ENCODE measurements at regions not wholly inside any gene's neighbourhood (a gene's known extent, or its start where the extent isn't known, plus 50 kb on each side); places are given as distances from the start of the nearest gene placed in this dataset.

GRCh38 chr5:159660401-159660800 is 255.9 kb upstream of the ADRA1B start:
- H3K4me1 ChIP-seq (ENCODE audit: low read length), result no peaks in the 10 kb centered on the region
- H3K27me3 ChIP-seq (replicated peaks; ENCODE audit: insufficient read depth, low read length), result no peaks in the 10 kb centered on the region
- no peaks in the 10 kb centered on the region for H3K9me3 ChIP-seq (replicated peaks; ENCODE audit: insufficient read depth, low read length)
- no peak overlapping the region for H3K9ac ChIP-seq (ENCODE audit: low read length)
- no peaks in the 10 kb centered on the region for H3K79me2 ChIP-seq (ENCODE audit: low read length)
- no peaks in the 10 kb centered on the region for H3K9me2 ChIP-seq (replicated peaks; ENCODE audit: insufficient read depth, low read length)
- no peak overlapping the region for H3K27ac ChIP-seq (ENCODE audit: low read length)
- H4K20me1 ChIP-seq (ENCODE audit: insufficient read depth, low read length), result no peaks in the 10 kb centered on the region
- no peak for DNase-seq
- H3F3A ChIP-seq (ENCODE audit: insufficient read depth, low read length), result no peaks in the 10 kb centered on the region
- H3K4me3 ChIP-seq (ENCODE audit: low read length), result no peak overlapping the region
- no peak overlapping the region for H2AFZ ChIP-seq (ENCODE audit: low read length)
- H3K4me2 ChIP-seq (ENCODE audit: low read depth, low read length), result no peak overlapping the region
- H3K36me3 ChIP-seq (replicated peaks; ENCODE audit: insufficient read depth, low read length), result no peaks in the 10 kb centered on the region
- no peak for TF ChIP-seq CTCF (IDR thresholded peaks at IDR 0.05; ENCODE audit: low read length)

GRCh38 chr5:159663986-159664385 is 252.3 kb upstream of the ADRA1B start:
- no peak for DNase-seq
- Histone ChIP-seq H3K9me3 (replicated peaks; ENCODE audit: insufficient read depth, low read length) (no peaks in the 10 kb centered on the region), H3K4me3 (ENCODE audit: low read length) (no peak overlapping the region), H3K79me2 (ENCODE audit: low read length) (no peaks in the 10 kb centered on the region), H3K4me1 (ENCODE audit: low read length) (no peaks in the 10 kb centered on the region), H2AFZ (ENCODE audit: low read length) (no peak overlapping the region), H3K4me2 (ENCODE audit: low read depth, low read length) (no peak overlapping the region), H3K27me3 (replicated peaks; ENCODE audit: insufficient read depth, low read length) (no peaks in the 10 kb centered on the region), H3K9ac (ENCODE audit: low read length) (no peak overlapping the region), H3K27ac (ENCODE audit: low read length) (no peak overlapping the region), H4K20me1 (ENCODE audit: insufficient read depth, low read length) (no peaks in the 10 kb centered on the region), H3F3A (ENCODE audit: insufficient read depth, low read length) (no peaks in the 10 kb centered on the region), H3K36me3 (replicated peaks; ENCODE audit: insufficient read depth, low read length) (no peaks in the 10 kb centered on the region), H3K9me2 (replicated peaks; ENCODE audit: insufficient read depth, low read length) (no peaks in the 10 kb centered on the region)
- TF ChIP-seq EZH2 (optimal IDR thresholded peaks at IDR 0.05; ENCODE audit: low read depth, low read length) (no peak), EZH2phosphoT487 (IDR thresholded peaks at IDR 0.05; ENCODE audit: low read length) (no peak), CTCF (IDR thresholded peaks at IDR 0.05; ENCODE audit: low read length) (no peak)

- Histone ChIP-seq H3K9me2 (replicated peaks; ENCODE audit: insufficient read depth, low read length) (no peaks in the 10 kb centered on the region), H3K36me3 (replicated peaks; ENCODE audit: insufficient read depth, low read length) (no peaks in the 10 kb centered on the region), H3K9ac (ENCODE audit: low read length) (no peak overlapping the region), H2AFZ (ENCODE audit: low read length) (no peak overlapping the region), H3K4me3 (ENCODE audit: low read length) (no peak overlapping the region), H3K79me2 (ENCODE audit: low read length) (no peaks in the 10 kb centered on the region), H3F3A (ENCODE audit: insufficient read depth, low read length) (no peaks in the 10 kb centered on the region), H3K4me1 (ENCODE audit: low read length) (no peaks in the 10 kb centered on the region), H3K9me3 (replicated peaks; ENCODE audit: insufficient read depth, low read length) (no peaks in the 10 kb centered on the region), H4K20me1 (ENCODE audit: insufficient read depth, low read length) (no peaks in the 10 kb centered on the region), H3K4me2 (ENCODE audit: low read depth, low read length) (no peak overlapping the region), H3K27me3 (replicated peaks; ENCODE audit: insufficient read depth, low read length) (no peaks in the 10 kb centered on the region), H3K27ac (ENCODE audit: low read length) (no peak overlapping the region)
- TF ChIP-seq EZH2phosphoT487 (IDR thresholded peaks at IDR 0.05; ENCODE audit: low read length) (no peak), CTCF (IDR thresholded peaks at IDR 0.05; ENCODE audit: low read length) (no peak), EZH2 (optimal IDR thresholded peaks at IDR 0.05; ENCODE audit: low read depth, low read length) (no peak)
- no peak for DNase-seq
Observed at GRCh38 chr5:159667286-159667685, 249.0 kb upstream of the ADRA1B start.

GRCh38 chr5:159668556-159668955 is 247.7 kb upstream of the ADRA1B start:
- TF ChIP-seq CTCF (IDR thresholded peaks at IDR 0.05; ENCODE audit: low read length) (no peak), EZH2 (optimal IDR thresholded peaks at IDR 0.05; ENCODE audit: low read depth, low read length) (no peak), EZH2phosphoT487 (IDR thresholded peaks at IDR 0.05; ENCODE audit: low read length) (no peak)
- no peak for DNase-seq
- no peaks in the 10 kb centered on the region for H3K27me3 ChIP-seq (replicated peaks; ENCODE audit: insufficient read depth, low read length)

More at GRCh38 chr5:159668556-159668955, 247.7 kb upstream of the ADRA1B start:
- no peaks in the 10 kb centered on the region for H3K36me3 ChIP-seq (replicated peaks; ENCODE audit: insufficient read depth, low read length)
- H3K4me2 ChIP-seq (ENCODE audit: low read depth, low read length), result no peak overlapping the region
- no peaks in the 10 kb centered on the region for H3K9me2 ChIP-seq (replicated peaks; ENCODE audit: insufficient read depth, low read length)
- H3K9ac ChIP-seq (ENCODE audit: low read length), result no peak overlapping the region
- H2AFZ ChIP-seq (ENCODE audit: low read length), result no peak overlapping the region
- no peak overlapping the region for H3K4me3 ChIP-seq (ENCODE audit: low read length)
- no peaks in the 10 kb centered on the region for H3F3A ChIP-seq (ENCODE audit: insufficient read depth, low read length)
- H3K79me2 ChIP-seq (ENCODE audit: low read length), result no peaks in the 10 kb centered on the region
- no peak overlapping the region for H3K27ac ChIP-seq (ENCODE audit: low read length)
- H3K4me1 ChIP-seq (ENCODE audit: low read length), result no peaks in the 10 kb centered on the region
- no peaks in the 10 kb centered on the region for H3K9me3 ChIP-seq (replicated peaks; ENCODE audit: insufficient read depth, low read length)
- no peaks in the 10 kb centered on the region for H4K20me1 ChIP-seq (ENCODE audit: insufficient read depth, low read length)
